Fibroblast of the aortic adventitia (primary cell): ENCODE measurements at regions not wholly inside any gene's neighbourhood (a gene's known extent, or its start where the extent isn't known, plus 50 kb on each side); places are given as distances from the start of the nearest gene placed in this dataset.

Source experiments
- DNase-seq: peaks from one replicate; pipeline ENCODE4 v3.0.0-alpha.2; 2010; ENCODE audit warnings: low read depth
- H3K4me3 ChIP-seq: 2 replicates; pipeline ENCODE4 v1.5.1; 2011; ENCODE audit warnings: low read depth, mild to moderate bottlenecking, control low read depth, low read length, moderate library complexity
- TF ChIP-seq, protein P1 (sequence below): IDR thresholded peaks from 2 replicates; pipeline ENCODE4 v1.5.1; 2011; ENCODE audit warnings: mild to moderate bottlenecking, low read length, control low read depth, inconsistent platforms; ENCODE audit not compliant: insufficient read depth

DNA sequence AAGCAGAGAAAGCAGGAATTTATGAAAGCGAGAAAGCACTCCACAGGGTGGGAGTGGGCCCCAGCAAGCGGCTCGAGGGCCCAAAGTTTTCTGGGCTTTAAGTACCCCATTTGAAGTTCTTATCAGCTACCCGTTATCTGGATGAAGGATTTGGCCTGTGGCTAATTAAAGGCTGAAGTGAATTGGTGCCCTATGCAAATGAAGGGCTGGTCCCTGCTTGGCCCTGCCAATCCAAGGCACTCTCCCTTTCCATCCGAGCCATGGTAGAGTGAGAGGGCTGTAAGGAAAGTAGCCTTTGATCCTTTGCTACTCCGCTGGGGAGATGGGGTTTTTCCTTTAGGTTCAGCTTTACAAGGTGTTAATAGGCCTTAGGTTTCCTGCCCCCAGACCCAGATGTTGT, 469.3 kb upstream of the CFAP20DC start:
- TF ChIP-seq, protein P1, sequence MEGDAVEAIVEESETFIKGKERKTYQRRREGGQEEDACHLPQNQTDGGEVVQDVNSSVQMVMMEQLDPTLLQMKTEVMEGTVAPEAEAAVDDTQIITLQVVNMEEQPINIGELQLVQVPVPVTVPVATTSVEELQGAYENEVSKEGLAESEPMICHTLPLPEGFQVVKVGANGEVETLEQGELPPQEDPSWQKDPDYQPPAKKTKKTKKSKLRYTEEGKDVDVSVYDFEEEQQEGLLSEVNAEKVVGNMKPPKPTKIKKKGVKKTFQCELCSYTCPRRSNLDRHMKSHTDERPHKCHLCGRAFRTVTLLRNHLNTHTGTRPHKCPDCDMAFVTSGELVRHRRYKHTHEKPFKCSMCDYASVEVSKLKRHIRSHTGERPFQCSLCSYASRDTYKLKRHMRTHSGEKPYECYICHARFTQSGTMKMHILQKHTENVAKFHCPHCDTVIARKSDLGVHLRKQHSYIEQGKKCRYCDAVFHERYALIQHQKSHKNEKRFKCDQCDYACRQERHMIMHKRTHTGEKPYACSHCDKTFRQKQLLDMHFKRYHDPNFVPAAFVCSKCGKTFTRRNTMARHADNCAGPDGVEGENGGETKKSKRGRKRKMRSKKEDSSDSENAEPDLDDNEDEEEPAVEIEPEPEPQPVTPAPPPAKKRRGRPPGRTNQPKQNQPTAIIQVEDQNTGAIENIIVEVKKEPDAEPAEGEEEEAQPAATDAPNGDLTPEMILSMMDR: no peak
- no peak for DNase-seq
- H3K4me3 ChIP-seq: no peak overlapping the region

DNA sequence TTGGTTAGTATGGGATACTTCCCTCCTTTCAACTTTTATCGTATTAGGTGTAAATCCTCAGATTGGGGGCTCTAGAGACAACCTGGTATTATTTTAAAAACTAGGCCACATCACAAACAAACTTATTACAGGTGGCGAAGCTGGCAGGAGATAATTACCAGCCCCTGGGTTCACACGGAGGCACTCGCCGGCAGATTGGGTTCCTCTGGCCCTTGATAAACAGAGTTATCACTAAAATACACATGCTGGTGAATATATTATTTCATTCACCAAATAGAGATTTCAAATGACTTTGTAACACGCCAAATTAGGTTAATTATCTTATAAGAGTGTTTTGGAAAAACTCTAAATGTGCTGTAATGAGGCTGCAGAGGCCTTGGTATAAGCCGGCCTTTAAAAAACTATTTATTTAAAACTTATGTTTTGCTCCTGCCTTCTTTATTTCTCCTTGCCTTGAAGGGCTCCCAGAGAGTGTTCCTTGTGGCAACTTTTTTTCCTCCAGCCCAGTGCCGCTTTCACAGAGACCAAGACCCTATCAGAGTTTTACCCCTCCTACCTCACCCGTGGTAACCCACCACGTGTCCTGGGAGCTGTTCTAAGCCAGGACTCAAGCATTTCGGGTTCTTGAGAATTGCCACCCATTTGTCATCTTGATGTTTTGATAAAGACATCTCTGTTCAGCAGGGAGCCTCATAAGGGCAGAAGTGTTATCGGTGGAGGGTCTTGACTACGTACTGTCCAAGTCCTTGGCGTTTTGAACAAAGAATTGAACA, 468.6 kb upstream of the CFAP20DC start:
- TF ChIP-seq, protein P1: no peak
- H3K4me3 ChIP-seq: no peak overlapping the region
- DNase-seq: no peak

DNA sequence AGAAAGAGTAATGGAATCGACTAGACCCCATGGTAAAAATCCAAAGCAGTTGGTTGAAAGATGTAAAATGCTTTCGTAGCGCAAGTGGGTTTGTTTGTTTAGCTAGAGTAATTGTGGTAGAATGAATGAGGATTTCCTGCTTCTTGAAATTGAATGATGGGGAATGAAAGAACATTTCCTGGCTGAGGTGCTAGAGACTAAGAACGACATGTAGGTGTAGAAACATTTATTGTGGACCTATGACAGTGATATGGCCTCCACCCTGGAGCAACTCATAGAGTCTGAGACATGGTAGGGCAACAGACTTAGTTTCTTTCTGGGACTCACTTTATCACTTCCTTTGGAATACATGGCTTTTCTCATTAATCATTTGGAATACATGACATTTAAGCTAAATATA, 467.6 kb upstream of the CFAP20DC start:
- no peak overlapping the region for H3K4me3 ChIP-seq
- TF ChIP-seq, protein P1: no peak
- DNase-seq: no peak

GRCh38 chr3:59515966-59516365, 466.1 kb upstream of the CFAP20DC start:
- DNase-seq: no peak
- TF ChIP-seq, protein P1: no peak
- no peak overlapping the region for H3K4me3 ChIP-seq

DNA sequence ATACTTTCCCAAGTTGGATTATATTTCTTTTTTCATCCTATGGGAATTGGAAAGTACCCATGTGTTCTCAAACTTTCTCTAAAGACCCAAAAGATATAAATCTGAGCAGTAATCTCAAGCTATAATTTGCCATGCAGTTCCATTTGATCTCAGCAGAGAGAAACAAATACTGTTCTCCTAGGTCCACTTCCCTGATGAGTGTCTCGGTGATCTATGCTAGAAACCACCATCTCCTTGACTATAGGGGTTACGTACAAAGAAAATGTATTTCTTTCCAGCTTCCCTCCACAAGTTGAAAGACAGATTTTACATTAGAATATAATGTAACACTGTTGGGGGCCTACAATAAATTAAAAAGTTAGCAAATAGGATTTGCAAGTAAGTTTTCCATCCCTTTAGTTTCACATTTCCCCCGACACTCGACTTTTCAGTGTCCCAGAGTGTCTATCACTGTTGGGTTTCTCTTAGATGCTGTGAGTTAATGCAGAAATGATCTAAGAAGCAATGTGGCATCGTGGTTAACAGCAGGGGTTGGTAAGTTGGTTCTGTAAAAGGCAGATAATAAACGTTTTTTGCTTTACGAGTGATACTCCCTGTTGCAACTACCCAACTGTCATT, 465.1 kb upstream of the CFAP20DC start:
- no peak overlapping the region for H3K4me3 ChIP-seq
- TF ChIP-seq, protein P1: no peak
- no peak for DNase-seq

DNA sequence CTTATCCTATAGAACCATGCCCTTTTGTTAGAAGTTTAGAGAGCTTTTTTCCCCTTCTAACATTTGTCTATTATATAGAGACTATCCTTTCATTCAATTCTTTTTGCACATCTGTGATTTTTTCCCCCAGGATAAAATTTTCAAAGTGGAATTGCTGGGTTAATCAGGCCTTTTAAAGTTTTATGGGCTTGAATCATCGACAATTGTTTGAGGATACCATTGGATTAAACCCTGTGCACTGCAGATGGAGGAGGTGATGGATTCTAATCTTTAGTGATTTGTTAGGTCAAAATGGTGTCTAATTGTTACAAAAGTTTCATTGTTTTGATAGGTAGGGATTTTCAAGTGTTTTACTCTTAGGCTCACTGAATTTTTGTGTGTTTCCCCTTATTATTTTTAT, 463.7 kb upstream of the CFAP20DC start:
- TF ChIP-seq, protein P1: no peak
- no peak overlapping the region for H3K4me3 ChIP-seq
- no peak for DNase-seq

GRCh38 chr3:59512066-59512465, 462.2 kb upstream of the CFAP20DC start:
- TF ChIP-seq, protein P1: no peak
- no peak overlapping the region for H3K4me3 ChIP-seq
- no peak for DNase-seq
